ENCODE measurements at regions not wholly inside any gene's neighbourhood (a gene's known extent, or its start where the extent isn't known, plus 50 kb on each side); places are given as distances from the start of the nearest gene placed in this dataset.

- no peak overlapping the region for H3K4me3 ChIP-seq
- H3K9me3 ChIP-seq = no peaks in the 10 kb centered on the region
- H3K4me1 ChIP-seq = no peaks in the 10 kb centered on the region
- no peak overlapping the region for H3K27ac ChIP-seq
- TF ChIP-seq CTCF (IDR thresholded peaks at IDR 0.05) (no peak), POLR2A (IDR thresholded peaks at IDR 0.05) (no peak)
- no peak for DNase-seq
- H3K36me3 ChIP-seq = no peaks in the 10 kb centered on the region
- H3K27me3 ChIP-seq = no peaks in the 10 kb centered on the region
These were observed 314.9 kb upstream of the NECTIN3 start for GRCh38 chr3:110756705-110757104.

- TF ChIP-seq POLR2A (IDR thresholded peaks at IDR 0.05) = no peak
- TF ChIP-seq CTCF (IDR thresholded peaks at IDR 0.05) = no peak
- Histone ChIP-seq H3K27me3 (no peaks in the 10 kb centered on the region), H3K9me3 (no peaks in the 10 kb centered on the region), H3K4me1 (no peaks in the 10 kb centered on the region), H3K27ac (no peak overlapping the region), H3K36me3 (no peaks in the 10 kb centered on the region), H3K4me3 (no peak overlapping the region)
- DNase-seq = no peak
These were observed 313.4 kb upstream of the NECTIN3 start for GRCh38 chr3:110758208-110758607.

- Histone ChIP-seq H3K9me3 (no peaks in the 10 kb centered on the region), H3K27ac (no peak overlapping the region), H3K4me1 (no peaks in the 10 kb centered on the region), H3K27me3 (no peaks in the 10 kb centered on the region), H3K36me3 (no peaks in the 10 kb centered on the region), H3K4me3 (no peak overlapping the region)
- DNase-seq = no peak
- TF ChIP-seq CTCF (IDR thresholded peaks at IDR 0.05) (no peak), POLR2A (IDR thresholded peaks at IDR 0.05) (no peak)
These were observed 304.5 kb upstream of the NECTIN3 start for GRCh38 chr3:110767156-110767555.

GRCh38 chr3:110767838-110768237 is 303.8 kb upstream of the NECTIN3 start:
- Histone ChIP-seq H3K27ac (no peak overlapping the region), H3K4me1 (no peaks in the 10 kb centered on the region), H3K27me3 (no peaks in the 10 kb centered on the region), H3K4me3 (no peak overlapping the region), H3K9me3 (no peaks in the 10 kb centered on the region), H3K36me3 (no peaks in the 10 kb centered on the region)
- DNase-seq = no peak
- TF ChIP-seq POLR2A (IDR thresholded peaks at IDR 0.05) = no peak
- no peak for TF ChIP-seq CTCF (IDR thresholded peaks at IDR 0.05)

GRCh38 chr3:110773413-110773954 is 298.1 kb upstream of the NECTIN3 start:
- Histone ChIP-seq H3K36me3 (no peaks in the 10 kb centered on the region), H3K9me3 (no peaks in the 10 kb centered on the region), H3K4me3 (no peak overlapping the region), H3K4me1 (no peaks in the 10 kb centered on the region), H3K27me3 (no peaks in the 10 kb centered on the region), H3K27ac (no peak overlapping the region)
- DNase-seq = peak in 1 of 3 donors; percentile 47
- TF ChIP-seq POLR2A (IDR thresholded peaks at IDR 0.05) = no peak

GRCh38 chr3:110774496-110775265 is 296.9 kb upstream of the NECTIN3 start:
- Histone ChIP-seq H3K4me1 (no peaks in the 10 kb centered on the region), H3K9me3 (no peaks in the 10 kb centered on the region), H3K27ac (no peak overlapping the region), H3K4me3 (no peak overlapping the region), H3K27me3 (no peaks in the 10 kb centered on the region), H3K36me3 (no peaks in the 10 kb centered on the region)
- no peak for DNase-seq
- TF ChIP-seq CTCF (IDR thresholded peaks at IDR 0.05) = no peak
- TF ChIP-seq POLR2A (IDR thresholded peaks at IDR 0.05) = no peak

All from Peyer's patch (tissue), 4 donors.